Hematopoietic multipotent progenitor cell treated with erythropoietin and hydrocortisone succinate and interleukin-3 and kit ligand, for 6 days (in vitro differentiated cells): ENCODE measurements at regions not wholly inside any gene's neighbourhood (a gene's known extent, or its start where the extent isn't known, plus 50 kb on each side); places are given as distances from the start of the nearest gene placed in this dataset.

Source experiments
- DNase-seq: peaks from one replicate; pipeline ENCODE4 v3.0.0-alpha.2; 2015

DNA sequence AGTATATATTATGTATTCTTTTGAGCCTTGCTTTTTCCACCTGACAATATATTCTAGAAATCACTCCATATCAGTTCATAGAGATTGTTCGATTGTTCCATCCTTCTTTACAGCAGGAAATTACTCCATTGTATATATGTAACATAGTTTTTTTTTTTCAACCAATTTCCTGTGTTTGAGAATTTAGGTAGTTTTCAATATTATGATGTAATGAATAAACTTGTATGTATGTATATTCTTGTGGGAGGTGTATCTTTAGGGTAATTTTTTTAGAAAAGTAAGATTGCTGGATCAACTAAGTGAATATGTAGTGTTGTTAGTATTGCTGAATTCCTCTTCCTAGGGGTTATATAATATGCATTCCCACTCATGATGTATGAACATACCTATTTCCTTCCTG is 165.9 kb upstream of the PITX1 start:
- no peak for DNase-seq

DNA sequence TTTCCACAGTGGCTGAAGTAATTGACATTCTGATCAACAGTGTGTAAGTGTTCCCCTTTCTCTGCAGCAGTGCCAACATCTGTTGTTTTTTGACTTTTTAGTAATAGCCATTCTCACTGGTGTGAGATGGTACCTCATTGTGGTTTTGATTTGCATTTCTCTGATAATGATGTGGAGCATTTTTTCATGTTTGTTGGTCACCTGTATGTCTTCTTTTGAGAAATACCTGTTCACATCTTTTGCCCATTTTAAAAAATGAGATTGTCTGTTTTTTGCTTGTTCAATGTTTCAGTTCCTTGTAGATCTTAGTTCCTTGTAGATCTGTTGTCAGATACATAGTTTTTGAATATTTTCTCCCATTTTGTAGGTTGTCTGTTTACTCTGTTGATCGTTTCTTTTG is 162.5 kb upstream of the PITX1 start:
- DNase-seq: no peak

DNA sequence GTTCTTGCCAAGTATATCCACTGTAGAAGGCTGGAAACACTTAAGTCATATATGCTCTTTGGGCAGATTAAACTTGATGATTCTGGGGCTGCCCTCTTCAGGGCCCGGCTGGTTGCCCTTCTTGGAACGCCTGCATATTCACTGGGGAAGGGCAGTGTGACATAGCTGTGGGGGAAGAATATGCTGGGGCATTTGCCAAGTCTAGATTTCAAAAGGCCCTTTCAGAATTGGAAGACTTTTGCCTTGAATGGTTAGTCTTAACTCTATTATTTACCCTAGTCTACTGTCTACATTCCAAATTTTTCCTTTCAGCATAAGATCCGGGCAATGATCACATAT is 161.2 kb upstream of the PITX1 start:
- DNase-seq: no peak

DNA sequence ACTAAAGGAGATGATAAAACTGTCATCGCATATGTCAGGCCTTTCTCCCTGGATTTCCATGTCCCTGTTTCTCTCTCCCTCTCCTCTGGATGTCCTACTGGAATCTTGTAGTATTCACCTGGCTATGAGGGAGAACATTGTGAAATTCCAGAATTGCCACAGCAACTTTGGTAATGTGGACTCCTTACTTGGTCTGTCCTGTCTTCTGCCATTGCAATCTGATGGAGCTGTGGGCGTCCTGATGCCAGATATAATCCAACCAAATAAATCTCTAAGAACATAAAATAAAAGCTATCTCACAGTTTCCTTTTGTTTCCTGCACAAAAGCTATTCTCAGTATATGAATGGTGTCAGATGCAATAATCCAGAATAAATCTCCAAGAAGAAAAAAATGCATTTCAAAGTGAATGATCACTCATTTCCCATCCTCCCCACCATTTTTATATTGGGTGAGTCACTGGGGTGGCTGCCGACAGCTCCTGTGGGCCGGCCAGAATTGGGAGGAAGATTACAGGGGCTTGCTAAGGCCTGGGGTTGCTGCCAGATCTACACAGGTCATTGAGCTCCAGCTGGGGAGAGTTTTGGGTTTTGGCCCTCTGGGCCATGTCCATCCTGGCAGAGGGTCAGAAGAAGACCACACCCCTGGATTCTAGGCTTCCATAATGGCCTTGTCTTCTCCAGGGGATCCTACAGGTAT is 160.7 kb upstream of the PITX1 start:
- DNase-seq: no peak

DNA sequence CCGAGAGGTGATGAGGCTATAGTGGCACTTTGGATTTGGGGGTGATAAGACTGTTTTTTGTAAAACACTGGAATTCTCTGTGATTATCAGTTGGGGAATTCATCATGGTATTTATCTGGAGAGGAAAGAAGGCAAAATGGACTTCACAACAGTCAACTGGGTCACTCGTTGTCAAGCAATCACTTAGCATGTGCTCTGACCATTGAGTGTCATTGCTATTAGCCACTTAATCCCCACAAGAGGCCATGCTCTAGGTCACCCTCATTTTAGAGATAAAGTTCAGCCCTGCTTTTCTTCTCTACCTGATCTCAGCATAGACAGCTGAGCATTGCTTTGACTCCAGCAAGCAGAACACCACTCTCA is 160.1 kb upstream of the PITX1 start:
- no peak for DNase-seq

DNA sequence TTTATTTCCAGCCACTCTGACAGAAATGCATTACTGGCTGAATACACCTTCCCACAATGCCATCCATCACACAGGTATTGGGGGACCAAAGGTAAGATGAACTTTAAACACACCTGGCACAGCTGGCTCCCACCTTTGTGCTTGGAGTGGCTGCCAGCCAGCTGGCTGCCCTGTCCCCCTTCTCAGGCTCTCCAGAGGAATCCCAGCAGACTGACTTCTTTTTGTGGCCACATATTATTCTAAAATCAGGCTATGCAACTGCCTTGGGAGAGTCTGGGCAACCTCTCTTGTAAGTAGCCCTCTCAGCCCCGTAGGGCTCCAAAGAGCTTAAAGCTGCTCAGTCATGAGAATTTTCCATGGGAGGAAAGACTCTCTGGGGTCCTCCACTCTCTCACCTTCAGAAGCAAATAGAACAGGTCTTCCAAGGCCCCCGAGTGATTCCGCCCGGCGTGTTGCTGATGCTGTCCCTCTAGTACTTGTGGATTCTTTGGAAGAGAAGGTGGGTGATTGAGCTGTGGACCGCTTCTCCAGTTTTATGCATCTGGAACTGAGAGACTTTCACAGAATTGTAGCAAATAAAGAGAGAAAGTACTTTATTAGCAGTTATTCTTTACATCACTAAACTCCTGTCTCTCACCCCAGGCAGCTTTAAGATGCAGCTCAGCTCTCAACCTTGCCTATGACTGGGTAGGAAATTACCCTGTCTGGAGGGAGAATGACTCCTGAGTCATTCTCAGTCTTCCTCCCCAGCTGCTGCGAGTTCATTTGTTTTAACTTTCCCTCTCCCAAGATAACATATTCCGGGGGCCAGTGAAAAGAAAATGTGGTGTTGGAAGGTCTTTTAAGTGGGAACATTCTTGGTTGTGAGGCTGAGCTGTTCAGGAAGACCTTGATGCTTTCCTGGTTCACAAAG is 159.4 kb upstream of the PITX1 start:
- DNase-seq: no peak

DNA sequence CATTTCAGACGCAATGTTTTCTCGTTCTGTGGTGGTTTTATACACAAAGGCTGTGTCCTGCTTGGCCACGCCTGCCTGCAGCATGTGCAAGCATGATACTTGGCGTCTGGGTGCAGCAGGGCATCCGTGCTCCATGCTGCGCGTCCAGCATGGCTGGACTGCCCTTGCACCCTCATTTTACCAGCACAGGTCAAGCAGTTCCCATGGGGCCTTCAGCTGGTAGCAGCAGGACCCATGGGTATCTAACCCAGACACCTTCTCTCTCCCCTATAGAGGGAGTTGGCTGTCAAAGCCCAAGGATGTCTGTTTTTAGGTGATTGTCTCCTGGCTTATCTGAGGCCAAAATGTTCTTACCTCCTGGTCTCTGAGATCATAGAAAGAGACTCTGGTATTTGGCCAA is 158.3 kb upstream of the PITX1 start:
- peak; percentile 84 for DNase-seq

DNA sequence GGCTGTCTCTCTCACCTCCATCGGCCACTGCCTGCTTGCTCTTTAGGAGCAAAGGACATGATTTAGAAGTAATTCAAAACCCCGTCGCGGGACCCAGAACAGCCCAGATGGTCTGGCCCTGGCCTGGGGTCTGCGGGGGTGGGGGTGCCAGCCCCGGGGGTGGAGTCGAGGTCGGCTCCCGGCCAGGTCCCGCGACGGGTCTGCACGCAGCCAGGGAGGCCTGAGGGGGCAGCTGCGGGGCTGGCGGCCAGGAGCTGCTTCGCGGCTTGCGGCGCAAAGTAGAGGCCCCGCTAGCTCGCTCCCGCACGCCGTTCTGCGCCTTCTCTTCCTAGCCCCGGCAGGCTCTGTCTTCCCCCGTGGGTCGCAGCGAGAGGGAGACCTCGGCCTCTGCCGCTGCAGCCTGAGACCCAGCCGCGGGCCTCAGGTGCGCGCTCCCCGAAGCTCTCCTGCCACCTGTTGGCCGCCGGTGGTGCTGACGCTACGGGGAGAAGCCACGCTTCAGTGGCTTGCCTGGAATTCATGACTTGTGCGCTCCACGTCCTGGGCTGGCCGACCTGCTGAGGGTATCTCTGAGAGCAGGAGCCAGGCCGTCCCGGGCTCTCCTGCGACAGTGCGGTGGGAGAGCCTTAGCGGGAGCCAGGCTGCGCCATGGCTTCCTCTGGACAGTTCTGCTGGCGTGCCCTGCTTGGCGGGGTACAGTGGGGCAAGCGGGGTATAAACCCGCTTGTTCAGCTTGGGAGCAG is 157.2 kb upstream of the PITX1 start:
- DNase-seq: peak; percentile 87

DNA sequence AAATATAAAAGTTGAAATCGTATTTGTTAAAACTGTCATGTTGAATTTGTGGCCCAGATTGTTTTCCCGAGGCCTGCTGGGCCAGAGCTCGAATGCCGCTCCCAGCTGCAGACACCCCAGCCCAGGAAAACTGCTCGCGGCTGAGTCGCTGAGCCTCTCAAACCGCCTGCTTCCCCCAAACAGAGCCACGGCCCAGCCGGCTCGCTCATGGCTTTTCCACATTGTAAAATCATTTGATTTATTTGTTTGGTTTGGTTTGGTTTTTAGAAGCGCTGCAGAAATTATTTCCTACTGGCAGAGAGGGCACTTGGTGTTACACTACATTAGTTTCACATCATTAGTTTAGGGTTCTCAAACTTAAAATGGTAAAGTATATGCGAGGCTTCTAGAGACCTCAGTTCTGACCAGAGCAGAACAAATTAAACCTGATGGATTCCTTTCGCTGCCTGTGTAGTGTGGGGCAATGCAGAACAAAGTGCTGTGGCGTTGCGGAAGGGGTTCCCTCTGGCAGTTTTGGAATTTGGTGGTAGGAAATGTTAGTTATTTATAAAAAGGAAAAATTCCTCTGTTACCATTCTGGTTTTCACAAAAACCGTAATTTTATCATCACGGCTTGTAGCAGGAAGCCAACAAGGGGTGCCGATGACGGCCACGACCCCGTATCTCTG is 156.5 kb upstream of the PITX1 start:
- no peak for DNase-seq

DNA sequence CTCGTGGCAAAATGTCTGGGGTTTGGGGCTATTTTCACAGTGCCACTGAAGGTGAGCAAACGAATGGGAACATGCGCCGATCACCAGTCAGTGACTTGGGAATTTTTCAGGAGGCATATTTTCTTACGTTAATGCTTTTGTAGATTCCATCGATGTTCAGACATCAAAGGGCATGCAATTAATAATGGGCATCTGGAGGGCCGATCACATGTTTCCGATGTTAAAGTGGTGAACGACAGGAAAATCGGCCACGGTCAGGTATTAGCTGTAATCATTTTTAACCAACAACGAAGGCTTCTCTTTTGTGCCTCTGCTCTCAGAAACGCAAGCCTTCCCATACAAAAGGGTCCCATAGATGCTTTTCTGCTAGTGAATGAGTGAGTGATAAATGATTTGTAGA is 155.0 kb upstream of the PITX1 start:
- DNase-seq: no peak

DNA sequence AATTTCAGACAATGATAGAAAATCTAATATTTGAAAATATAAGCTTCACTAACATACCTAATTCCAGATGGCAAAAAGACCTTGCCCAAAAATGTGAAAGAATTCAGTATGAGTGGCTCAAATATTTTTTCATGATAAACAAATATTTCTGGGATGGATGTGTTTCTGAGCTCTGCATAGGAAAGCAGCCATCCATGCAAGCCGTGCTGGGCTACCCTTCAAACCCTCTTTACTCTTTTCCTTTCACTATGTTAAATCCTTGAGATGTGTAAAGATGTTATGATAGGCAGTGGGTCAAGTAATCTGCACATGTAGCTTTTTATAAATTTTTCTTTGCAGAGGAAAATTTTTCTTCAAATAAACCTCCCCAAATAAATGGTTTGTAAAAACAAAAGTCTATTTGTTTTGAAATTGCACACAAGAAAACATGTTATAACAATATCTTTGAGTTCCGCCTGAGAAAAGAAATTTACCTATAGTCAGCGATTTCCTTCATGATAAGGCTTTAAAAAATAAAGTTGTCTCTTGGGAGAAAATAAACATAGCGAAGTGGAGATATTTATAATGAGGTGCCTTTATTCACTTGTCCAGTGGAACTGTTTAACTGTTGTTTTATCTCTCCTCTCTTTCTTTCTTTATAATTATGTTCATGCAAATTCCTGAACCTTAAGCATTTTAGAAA is 154.3 kb upstream of the PITX1 start:
- no peak for DNase-seq

DNA sequence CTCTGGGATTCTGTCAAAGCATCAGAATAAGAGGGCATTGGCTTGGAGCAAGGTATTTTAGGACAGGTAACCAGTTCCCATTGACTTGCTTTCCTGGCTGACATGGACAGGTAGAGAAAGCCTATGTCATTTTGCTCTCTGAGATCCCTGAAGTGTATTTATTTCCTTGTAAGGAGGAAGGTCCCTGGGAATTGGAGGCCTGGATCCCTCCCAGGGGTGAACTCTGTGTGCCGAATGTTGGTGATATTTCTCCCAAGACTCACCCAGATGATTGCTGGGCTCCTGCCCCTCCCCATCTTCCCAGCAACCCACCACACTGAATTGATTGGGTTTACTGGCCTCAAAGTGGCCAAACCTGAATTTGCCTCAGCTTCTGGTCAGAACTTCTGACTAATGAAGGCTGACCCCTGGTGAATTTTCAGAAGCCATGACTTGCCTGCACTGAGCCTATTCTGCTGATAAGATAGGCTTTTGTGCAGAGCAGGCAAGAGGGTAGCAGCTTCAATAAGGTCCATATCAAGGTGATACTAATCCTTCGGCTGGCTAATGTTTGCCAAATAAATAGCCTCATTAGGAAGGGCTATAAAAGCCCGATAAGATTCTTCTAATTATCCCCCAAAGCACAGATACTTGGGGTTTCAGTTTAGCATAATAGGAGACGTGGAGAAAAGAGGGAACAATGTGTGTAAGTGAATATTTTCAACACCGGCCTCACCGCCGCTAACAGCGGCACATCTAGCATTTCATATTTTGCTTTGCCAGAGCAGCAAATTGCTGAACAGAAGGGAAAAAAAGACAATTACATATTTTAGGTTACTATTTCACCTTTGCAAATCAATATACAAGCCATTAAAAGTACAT is 152.9 kb upstream of the PITX1 start:
- peak; percentile 38 for DNase-seq

DNA sequence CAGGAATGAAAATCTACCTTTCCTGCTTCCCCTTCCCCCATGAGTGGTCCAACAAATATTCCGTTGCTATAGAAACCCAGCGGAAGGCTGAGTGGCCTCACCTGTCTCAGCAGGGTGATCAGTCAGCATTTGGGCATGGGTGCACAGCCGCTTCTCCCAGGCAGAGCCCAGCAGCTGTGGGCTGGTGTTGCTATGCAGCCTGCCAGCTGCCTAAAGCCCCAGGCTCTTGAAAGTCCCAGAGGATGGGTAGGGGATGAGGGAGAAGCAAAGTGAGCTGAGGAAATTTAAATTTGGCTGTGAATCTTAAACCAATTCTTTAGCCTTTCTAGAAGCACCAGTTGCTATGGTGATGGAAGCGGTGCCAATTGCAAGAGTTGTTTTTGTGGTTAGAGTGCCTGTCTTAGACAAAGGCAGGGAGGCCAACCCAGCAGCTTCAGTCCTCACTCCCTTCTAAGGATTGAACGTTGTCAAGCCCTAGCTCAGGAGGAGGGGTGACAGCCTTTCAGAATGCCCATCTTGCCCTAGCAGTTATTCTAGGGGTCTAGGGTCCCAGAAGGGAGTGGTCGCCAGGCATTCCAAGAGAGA is 151.5 kb upstream of the PITX1 start:
- DNase-seq: peak; percentile 58

DNA sequence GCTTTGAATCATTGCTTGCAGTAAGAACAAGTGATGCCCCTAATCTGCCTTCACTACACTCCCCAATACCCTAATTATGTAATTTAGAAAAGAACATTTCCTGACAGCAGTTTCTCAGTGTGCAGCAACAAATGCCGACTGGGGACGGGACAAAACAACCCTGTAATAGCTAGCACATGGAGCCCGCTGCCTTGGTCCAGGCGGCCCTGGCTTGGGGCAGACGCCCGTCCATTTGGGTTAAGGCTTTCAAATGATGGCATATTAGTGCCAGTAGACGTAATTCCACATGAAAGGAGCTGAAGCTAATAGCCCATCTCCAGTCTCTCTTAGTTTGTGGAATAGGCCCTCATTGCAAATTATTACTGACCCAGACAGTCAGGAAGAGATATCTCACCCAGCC is 150.6 kb upstream of the PITX1 start:
- DNase-seq: no peak

DNA sequence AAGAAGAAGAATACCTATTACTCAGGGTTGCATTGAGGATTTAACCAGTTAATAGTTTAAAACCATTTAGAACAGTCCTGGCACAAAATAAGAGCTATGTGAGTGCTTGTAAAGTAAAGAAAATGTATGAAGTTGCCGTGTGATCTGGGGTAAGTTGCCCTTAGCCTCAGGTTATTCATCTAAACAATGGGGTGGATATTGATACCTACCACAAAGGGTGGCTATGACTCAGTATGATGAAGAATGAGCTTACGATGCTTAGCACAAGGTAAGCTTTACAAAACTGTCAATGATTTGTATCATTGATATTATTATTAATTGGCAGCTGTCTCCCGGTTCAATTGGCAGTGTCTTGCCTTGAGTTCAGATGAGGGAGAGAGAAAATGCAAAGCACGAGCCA is 149.4 kb upstream of the PITX1 start:
- no peak for DNase-seq

DNA sequence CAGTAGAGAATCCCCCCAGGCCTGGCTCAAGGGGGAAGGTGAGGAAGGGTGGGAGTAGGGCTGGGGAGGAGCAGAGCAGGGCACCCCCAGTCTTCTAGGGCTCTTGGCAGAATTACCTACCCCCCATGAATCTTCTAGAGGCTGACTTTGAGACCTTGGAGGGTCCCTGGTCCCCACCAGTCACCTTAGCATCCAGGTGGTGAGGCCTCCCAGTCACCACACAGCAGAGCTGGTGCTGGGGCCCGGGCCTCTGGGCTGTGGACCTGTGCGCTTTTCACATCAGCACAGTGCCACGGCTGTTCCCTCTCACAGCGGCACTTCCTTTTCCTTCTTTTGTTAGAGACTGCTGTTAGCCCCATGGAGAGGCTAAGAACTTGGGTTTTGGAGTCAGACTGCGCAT is 148.6 kb upstream of the PITX1 start:
- DNase-seq: no peak

DNA sequence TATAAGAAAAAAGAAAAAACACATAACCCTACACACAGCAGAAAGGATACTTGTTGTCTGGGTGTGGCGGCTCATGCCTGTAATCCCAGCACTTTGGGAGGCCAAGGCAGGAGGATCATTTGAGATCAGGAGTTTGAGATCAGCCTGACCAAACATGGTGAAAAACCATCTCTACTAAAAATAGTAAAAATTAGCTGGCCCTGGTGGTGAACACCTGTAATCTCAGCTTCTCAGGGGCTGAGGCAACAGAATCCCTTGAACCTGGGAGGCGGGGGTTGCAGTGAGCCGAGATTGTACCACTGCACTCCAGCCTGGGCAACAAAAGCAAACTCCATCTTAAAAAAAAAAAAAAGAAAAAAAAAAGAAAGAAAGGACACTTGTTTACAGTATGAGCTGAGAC is 147.6 kb upstream of the PITX1 start:
- DNase-seq: no peak

DNA sequence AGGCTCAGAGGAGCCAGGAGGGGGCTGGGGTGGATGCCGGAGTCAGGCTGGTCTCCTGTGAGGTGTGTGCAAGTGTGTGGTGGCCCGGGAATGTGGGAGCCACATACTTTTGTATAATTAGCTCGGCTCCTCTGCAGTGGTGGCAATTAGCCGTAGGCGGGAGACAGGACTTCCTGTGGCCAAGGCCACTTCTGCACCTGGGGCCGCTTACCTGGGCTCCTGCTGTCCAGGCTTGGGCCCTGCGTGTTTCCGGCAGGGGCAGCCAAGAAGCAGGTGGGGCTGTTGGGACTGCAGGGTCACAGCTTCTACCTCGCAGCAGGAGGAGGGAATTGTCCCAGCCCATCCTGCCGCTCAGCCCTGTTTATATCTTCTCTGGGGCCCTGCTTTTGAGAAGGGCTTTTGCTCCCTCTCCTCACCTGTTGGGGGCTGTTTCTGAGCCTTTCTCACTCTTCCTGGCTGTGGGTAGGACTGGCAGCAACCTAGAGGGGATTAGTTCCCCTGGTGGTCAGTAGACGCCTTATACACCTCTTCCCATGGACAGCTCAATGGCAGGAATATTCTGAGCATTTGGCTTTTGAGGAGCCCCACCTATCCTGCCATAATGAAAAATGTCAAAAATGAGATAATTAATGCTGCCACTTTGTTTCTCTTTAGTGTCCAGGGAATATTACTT is 145.4 kb upstream of the PITX1 start:
- DNase-seq: no peak

DNA sequence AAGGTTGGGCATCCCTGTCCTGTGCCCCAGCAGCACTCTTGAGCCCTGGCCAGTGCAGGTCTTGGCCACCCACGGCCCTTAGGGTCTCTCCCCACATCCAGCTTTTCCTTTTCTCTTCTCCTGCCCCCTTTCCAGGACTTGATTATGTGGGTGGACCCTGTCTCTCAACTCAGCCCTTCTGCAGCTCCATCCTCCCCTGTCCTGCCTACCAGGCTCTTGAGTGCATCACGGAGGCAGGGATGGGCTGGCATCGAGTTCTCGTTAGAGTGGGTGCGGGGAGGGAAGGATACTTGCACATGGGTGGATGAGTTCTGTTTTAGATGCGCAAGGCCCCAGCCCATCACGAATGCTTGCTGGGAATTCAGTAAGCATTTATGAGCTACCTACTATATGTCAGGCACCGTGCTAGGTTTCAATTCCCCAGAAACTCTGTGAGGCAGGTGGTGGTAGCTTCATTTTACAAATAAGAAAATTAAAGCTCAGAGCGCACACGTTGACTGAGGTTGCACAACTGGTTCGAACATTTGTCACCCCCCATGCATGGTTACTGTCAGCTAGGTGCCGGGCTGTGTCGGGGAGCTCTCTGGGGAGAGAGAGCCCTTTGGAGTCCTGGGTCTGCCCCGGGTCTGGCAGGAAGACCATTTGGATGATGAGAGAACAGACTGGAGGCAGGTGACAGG is 144.6 kb upstream of the PITX1 start:
- DNase-seq: no peak

DNA sequence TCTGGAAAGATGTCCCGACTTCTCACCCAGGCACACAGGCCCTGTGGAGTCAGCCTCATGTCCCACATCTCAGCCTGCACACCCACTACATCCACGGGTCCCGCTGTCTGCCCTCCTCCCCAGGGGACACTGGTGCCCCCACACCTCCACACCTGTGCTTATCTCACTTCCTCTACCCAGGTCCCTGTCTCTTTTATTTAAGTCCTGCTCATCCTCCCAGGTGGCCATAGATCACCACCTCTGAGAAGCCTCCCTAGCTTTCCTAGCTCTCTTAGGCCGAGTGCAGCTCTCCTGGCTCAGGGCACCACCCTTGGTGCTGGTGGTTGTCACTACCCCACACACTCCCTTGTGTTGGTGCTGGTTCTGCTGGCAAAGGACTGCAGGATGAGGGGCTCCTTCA is 143.6 kb upstream of the PITX1 start:
- no peak for DNase-seq
